IPS DF 4.7 (cell line): ENCODE measurements at regions not wholly inside any gene's neighbourhood (a gene's known extent, or its start where the extent isn't known, plus 50 kb on each side); places are given as distances from the start of the nearest gene placed in this dataset.
"Not testable (repeated sequence)": the region's sequence is repeated elsewhere in the genome, so short reads cannot be mapped to it uniquely, and the experiment has no call there.

Experiments
- DNase-seq: peaks from one replicate; pipeline ENCODE4 v3.0.0-alpha.2; 2013; ENCODE audit warnings: low spot score; ENCODE audit errors: extremely low read depth

- no peak for DNase-seq
Measured at GRCh38 chr7:126178865-126179264, 1073.9 kb downstream of the GRM8 start.

DNA sequence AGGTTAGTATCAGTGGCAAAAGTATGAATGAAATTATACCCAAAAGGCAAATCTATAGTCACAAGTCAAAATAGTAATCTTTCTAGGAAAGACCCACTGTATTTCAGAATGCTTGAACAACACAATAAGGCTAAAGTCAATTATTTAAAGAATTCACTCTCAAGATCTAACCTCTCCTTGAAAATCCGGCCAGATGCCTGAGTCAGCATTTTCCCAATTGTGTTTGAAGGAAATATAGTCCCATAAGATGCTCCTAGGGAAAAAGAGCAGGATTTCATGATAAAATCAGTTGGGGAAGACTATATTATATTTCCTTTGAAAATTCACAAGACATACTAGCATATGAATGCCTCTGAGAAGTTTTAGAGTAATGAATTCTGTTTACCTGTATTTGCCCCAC, 1075.0 kb downstream of the GRM8 start:
- DNase-seq, result no peak

DNA sequence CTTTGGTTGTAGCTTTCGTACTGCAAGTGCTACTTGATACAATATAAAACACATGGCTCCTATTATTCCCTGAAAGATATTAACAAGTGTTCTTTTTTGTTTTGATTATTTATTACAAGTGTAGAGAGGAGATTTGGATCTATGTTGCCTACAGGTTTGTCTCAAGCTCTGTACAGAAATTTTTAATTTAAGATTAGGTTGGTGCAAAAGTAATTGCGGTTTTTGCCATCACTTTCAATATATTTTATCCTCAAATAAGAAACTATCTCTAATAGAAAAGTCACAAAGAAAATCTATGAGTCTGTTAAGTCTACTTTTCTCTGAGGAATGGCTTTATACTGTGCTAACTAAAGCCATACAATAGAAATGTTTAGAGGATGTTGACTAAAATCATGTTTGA, 1086.1 kb downstream of the GRM8 start:
- no peak for DNase-seq

GRCh38 chr7:126163647-126164046, 1089.1 kb downstream of the GRM8 start:
- DNase-seq, result no peak

DNA sequence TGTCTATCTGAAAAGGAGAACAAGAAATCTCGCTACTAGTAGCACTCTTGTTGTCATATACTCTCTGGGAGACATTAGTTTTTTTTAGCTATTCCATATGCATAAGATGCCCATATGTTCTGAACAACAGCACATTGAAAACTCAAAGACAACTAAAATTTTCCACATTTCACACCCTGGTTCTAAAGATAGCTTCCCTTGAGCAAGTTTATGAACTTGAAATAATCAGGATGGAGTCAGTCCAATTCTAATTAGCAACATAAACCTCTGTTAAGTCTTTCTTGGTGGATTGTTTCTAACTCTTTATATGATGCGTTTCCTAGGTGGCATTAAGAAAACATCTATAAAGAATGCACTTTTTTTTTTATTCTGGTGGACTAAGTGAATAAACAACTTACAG, 1095.3 kb downstream of the GRM8 start:
- DNase-seq, result no peak

DNA sequence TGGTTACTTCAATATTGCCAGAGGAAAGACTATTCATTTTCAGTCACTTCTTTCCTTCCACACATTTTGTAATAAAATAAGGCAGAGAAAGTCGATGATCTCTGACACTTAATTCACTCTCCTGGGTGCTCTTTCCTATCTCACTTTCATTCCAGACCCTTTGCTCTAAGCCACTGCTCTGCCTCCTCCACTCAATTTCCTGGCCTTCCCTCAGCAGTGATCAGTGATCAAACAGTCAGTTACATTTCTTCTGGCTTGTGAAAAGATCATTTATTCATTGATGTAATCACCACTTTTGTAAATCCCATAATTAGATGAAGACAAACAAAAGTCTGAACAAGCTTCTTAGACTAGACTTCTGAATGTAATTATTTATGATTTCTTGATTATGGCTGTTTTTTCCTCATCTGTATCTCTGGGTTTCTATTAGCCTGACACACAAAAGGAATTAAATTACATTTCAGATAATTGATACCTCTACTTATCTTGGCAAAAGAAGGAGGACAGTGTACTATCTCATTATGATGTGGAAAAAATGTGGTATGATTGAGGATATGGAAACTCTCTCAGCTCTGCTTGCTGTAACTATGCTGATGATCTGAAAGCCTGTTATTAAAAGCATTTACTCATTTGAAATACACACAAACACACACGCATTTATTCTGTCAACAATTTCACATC, 1102.3 kb downstream of the GRM8 start:
- DNase-seq, result no peak

- no peak for DNase-seq
Measured at GRCh38 chr7:126140858-126141466, 1111.8 kb downstream of the GRM8 start.

DNA sequence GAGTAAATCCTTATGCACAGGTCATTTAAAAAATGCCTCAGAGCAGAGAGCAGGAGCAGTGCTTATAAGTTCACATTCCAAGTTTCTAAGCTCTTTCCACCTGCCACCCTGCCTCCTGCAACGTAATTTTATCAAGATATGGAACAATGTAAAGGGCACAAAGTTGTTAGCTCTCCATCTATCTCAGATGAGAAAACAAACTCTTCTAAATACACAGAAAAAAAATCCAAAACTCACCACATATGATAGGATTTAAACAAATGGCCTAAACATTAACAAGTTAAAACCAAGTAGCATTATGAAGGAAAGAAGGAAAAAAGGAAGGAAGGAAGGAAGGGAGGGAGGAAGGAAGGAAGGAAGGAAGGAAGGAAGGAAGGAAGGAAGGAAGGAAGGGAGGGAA, 1132.8 kb downstream of the GRM8 start:
- DNase-seq, result no peak

- no peak for DNase-seq
Measured at GRCh38 chr7:126103582-126103981, 1149.2 kb downstream of the GRM8 start.

DNA sequence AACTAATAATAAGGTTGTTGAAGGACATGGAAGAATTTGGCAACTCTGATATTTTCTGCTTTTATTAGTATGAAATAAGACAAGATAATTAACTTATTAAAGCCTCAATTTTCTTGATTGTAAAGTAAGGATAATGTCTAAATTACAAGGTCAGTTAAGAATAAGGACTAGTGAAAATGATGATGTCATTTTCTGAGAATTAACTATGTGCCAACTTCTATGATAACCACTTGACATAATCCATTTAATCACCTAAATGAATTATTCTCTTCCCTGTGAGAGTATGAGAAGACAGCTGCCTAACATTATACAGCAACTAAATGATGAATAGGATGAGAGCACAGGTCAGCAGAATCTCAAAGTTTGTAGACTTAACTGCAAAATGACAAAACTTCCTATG, 1153.4 kb upstream of the POT1 start:
- DNase-seq, result no peak

DNA sequence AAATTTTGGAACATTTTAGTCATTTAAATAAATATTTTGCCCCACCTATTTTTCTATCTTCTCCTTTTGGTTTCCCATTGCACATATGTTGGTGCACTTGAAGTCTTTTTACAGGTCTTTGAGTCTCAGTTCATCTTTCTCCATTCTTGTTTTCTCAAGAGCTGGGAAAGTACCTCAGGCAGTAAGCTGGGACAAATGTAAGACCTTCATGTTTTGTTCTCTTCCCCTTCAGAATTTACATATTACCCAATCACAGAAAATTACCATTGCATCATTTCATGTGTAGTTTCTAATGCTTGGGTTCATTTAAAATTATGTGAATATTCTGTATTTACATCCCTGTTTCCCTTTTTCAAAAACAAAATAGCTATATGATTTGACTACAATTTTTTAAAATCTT, 1150.0 kb upstream of the POT1 start:
- DNase-seq, result no peak

DNA sequence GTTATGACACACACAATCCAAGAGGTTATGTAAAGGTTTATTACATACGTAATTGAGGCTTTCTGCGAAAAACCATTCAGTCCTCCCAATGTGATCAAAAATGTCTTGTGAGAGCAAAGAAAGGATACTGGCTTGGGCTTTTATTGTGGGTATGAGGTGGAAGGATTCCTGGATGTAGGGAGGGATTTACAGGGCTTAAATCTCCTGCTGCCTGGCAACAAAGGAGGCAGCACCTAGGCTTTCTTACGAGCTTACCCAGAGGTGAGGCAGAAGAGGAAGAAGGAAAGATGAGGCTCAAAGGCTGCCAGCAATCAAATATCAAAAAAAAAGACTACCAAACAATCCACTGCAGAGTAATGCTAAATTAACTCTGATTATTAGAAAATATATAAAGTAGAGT, 1149.5 kb upstream of the POT1 start:
- no peak for DNase-seq

DNA sequence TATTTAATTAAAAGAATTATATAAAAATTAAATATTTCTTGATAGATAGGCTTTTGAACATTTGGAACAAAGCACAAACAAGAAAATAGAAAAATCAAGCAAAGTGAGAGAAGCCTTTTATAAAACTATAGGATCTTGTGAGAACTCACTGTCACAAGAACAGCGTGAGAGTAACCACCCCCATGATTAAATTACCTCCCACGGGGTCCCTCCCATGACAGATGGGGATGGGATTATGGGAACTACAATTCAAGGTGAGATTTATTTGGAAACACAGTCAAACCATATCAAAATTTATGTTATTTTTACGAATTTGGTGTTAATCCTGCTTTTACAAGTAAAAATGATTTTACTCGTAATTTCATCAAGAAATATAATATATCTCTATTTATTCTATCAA, 1136.1 kb upstream of the POT1 start:
- no peak for DNase-seq

DNA sequence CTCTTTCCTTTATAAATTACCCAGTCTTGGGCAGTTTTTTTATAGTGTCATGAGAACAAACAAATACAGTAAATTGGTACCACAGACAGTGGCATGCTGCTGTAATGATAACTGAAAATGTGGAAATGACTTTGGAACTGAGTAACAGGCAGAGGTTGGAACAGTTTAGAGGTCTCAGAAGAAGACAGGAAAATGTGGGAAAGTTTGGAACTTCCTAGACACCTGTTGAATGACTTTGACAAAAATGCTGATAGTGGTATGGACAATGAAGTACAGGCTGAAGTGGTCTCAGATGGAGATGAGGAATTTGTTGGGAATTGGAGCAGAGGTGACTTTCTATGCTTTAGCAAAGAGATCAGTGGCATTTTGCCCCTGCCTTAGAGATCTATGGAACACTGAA, 1128.4 kb upstream of the POT1 start:
- no peak for DNase-seq

GRCh38 chr7:126056613-126057012, 1127.0 kb upstream of the POT1 start:
- DNase-seq, result not testable (repeated sequence)

DNA sequence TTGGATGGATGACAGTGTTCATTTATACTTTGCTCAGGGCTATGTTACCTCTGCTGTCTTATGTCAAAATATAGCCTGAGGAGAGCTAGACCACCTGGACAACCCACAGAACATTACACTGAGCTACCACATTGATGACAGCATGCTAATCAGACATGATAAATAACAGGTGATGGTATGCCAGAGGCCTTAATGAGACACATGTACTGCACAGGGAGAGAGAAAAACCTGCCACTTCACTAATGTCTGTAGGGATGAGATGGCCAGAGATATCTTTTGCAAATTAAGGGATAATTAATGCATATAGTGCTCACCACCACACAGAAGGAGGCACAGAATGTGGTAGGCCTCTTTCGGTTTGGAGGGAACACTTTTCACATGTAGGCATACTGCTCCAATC, 1122.6 kb upstream of the POT1 start:
- DNase-seq, result no peak

DNA sequence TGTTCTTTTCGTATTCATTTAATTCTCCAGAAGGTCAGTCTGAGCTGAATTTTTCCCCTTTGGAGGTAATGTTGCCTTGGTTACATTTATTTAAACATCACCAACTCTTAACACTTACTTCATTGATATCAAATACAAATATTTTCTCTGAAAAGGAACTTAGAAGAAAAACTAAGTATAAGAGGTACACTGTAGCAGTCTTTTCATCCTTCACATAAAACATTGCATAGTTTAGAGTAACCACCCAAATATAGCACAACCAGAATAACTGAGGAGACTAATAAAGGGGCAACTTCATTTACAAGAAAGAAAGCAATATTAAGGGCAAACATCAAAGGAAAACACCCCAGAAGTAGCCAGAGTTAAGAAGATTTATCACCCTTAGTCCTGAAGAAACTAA, 1115.0 kb upstream of the POT1 start:
- no peak for DNase-seq

DNA sequence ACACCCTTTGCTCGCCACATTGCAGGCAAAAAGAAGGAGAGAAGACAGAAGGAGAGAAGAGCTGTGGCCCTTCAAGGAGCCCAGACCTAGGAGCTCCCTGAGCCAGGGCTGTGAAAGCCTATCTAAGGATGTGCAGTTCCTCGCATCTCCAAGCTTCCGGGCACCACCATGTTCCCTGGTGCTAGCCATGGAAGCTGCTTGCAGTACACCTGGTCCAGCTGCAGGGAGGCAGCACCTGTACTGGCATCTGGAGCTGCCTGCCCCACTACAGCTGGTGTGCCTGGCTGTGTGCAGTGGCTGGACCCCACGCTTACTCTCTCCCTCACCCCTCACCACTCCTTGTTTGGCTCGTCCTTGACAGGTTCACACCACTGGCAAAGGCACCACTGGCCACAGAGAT, 1111.8 kb upstream of the POT1 start:
- no peak for DNase-seq

DNA sequence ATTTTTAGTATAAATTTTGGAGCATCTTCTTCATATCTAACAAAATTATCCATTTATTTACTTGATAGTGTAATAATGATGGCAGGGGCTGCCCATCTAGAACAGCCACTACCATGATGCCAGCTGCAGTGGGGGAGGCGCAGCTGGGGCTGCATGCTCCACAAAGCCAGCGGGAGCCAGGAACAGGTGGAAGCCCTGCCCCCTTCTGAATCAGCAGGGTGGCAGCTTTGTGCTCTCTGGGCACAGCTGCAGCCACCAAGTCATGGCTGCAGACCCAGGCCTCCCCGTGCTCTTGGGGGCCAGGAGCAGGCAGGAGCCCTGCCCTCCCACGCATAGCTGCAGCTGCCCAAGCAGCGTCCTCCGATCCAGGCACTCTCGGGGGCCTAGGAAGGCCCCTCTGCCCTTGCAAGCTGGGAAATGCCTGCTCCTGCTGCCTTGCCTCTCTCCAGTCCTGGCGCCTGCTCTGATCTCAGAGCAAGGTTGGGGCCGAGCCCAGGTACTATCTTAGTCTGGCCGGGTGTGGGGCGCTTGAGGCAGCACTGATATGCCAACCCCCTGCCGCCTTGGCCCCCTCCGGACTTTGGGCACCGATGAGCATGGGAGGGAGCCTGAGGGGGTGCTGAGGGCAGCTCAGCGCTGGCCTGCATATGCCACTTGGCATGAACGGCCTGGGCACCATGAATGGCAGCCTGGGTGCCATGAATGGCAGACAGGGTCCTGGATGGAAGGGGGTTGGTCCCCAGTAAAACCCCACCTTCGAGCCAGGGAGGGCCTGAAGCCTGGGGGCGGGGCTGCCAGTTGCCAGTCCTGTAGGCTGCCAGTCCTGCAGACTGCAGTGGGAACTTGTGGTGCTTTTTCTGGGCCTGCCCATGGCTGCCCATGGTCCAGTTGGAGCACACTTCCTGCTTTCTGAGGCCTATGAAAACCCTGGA, 1110.8 kb upstream of the POT1 start:
- DNase-seq, result no peak

DNA sequence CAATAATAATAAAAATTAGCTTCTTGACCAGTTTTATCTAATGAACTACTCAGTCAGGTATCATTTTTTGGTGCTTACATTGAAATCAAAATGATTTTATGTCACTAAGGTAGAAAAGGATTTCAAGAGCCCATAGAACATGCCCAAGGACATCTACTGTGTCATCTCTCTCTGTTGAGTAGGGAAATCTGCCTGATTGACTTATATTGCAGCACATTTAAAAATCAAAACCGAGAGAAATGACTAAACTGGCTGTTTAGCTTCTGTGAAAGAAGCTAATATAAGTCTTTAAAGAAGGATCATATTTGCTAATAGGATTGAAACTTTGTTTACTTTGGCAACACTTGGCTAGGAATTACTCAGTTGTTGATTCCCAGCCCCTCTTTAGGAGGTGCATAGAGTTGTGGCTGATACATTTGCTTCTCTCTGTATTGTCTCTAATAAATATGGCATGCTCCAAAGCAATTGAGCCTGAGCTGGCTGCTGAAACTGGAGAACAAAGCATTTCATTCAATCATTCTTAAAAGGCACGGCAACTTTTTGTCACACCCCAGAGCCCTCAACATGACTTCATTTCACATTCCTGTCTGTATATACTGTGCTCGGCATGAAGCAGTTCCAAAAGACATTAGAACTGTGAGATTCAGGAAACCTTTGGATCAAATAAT, 1096.9 kb upstream of the POT1 start:
- no peak for DNase-seq

GRCh38 chr7:126022452-126022851, 1092.8 kb upstream of the POT1 start:
- DNase-seq, result no peak

GRCh38 chr7:126016722-126017121, 1087.1 kb upstream of the POT1 start:
- DNase-seq, result no peak
